ENCODE measurements at regions not wholly inside any gene's neighbourhood (a gene's known extent, or its start where the extent isn't known, plus 50 kb on each side); places are given as distances from the start of the nearest gene placed in this dataset.

- TF ChIP-seq CTCF (IDR thresholded peaks at IDR 0.05), result no peak
- TF ChIP-seq POLR2A (IDR thresholded peaks at IDR 0.05), result no peak
- TF ChIP-seq EP300 (IDR thresholded peaks at IDR 0.05), result no peak
These were observed 312.1 kb upstream of the PCDH20 start for GRCh38 chr13:61727767-61728166.
